Erythroblast (primary cell): ENCODE measurements at regions not wholly inside any gene's neighbourhood (a gene's known extent, or its start where the extent isn't known, plus 50 kb on each side); places are given as distances from the start of the nearest gene placed in this dataset.

Experiments used
- GATA1 ChIP-seq: IDR thresholded peaks from 2 replicates; pipeline ENCODE4 v1.6.1; 2011; ENCODE audit warnings: low read depth, mild to moderate bottlenecking, control low read depth, low read length, moderate library complexity
- POLR2A ChIP-seq: IDR thresholded peaks from 2 replicates; pipeline ENCODE4 v1.6.1; 2011; ENCODE audit warnings: mild to moderate bottlenecking, low read length

GRCh38 chr5:153116916-153117315 is 373.6 kb upstream of the GRIA1 start:
- TF ChIP-seq POLR2A = no peak
- no peak for TF ChIP-seq GATA1
